Stimulated activated CD4-positive, alpha-beta T cell treated with anti-CD3 and anti-CD28 coated beads, Interleukin-15, amount 100 ng/mL, for 48 hours (primary cell): ENCODE measurements at regions not wholly inside any gene's neighbourhood (a gene's known extent, or its start where the extent isn't known, plus 50 kb on each side); places are given as distances from the start of the nearest gene placed in this dataset.
"Not testable (repeated sequence)": the region's sequence is repeated elsewhere in the genome, so short reads cannot be mapped to it uniquely, and the experiment has no call there.

Source experiments
- DNase-seq, 2 donors: peaks; one replicate each; pipeline ENCODE4 v3.0.0-alpha.2; 2020; ENCODE audit warnings: low read depth in 2 of 2

- DNase-seq, result not testable (repeated sequence)
Measured at GRCh38 chr1:145553795-145554194, 54.0 kb upstream of the GPR89A start.

GRCh38 chr1:145545055-145545454, 62.7 kb upstream of the GPR89A start:
- no peak for DNase-seq

- DNase-seq, result not testable (repeated sequence)
Measured at GRCh38 chr1:145541685-145542084, 66.1 kb upstream of the GPR89A start.

- DNase-seq, result not testable (repeated sequence)
Measured at GRCh38 chr1:145541246-145541645, 66.5 kb upstream of the GPR89A start.

- not testable (repeated sequence) for DNase-seq
Measured at GRCh38 chr1:145538118-145538882, 69.5 kb upstream of the GPR89A start.

- DNase-seq, result not testable (repeated sequence)
Measured at GRCh38 chr1:145537003-145537402, 70.8 kb upstream of the GPR89A start.

- not testable (repeated sequence) for DNase-seq
Measured at GRCh38 chr1:145535461-145535860, 72.3 kb upstream of the GPR89A start.

GRCh38 chr1:145528068-145528564, 79.7 kb upstream of the GPR89A start:
- not testable (repeated sequence) for DNase-seq

- DNase-seq, result not testable (repeated sequence)
Measured at GRCh38 chr1:145520159-145520558, 87.6 kb upstream of the GPR89A start.

- not testable (repeated sequence) for DNase-seq
Measured at GRCh38 chr1:145519302-145519701, 88.5 kb upstream of the GPR89A start.

GRCh38 chr1:145513017-145513416, 87.6 kb upstream of the NBPF20 start:
- not testable (repeated sequence) for DNase-seq

GRCh38 chr1:145508053-145508452, 82.7 kb upstream of the NBPF20 start:
- DNase-seq, result not testable (repeated sequence)

GRCh38 chr1:145505663-145506647, 80.6 kb upstream of the NBPF20 start:
- DNase-seq, result not testable (repeated sequence)

GRCh38 chr1:145504834-145505413, 79.5 kb upstream of the NBPF20 start:
- not testable (repeated sequence) for DNase-seq

- not testable (repeated sequence) for DNase-seq
Measured at GRCh38 chr1:145504310-145504709, 78.9 kb upstream of the NBPF20 start.

GRCh38 chr1:145500251-145500650, 74.8 kb upstream of the NBPF20 start:
- not testable (repeated sequence) for DNase-seq

GRCh38 chr1:145495077-145495871, 69.9 kb upstream of the NBPF20 start:
- DNase-seq, result not testable (repeated sequence)

- not testable (repeated sequence) for DNase-seq
Measured at GRCh38 chr1:145488193-145488933, 63.0 kb upstream of the NBPF20 start.

GRCh38 chr1:145487156-145487555, 61.8 kb upstream of the NBPF20 start:
- DNase-seq, result not testable (repeated sequence)

- DNase-seq, result not testable (repeated sequence)
Measured at GRCh38 chr1:145484257-145484656, 58.9 kb upstream of the NBPF20 start.
